ENCODE measurements at regions not wholly inside any gene's neighbourhood (a gene's known extent, or its start where the extent isn't known, plus 50 kb on each side); places are given as distances from the start of the nearest gene placed in this dataset.
"Not testable (repeated sequence)": the region's sequence is repeated elsewhere in the genome, so short reads cannot be mapped to it uniquely, and the experiment has no call there.

DNA sequence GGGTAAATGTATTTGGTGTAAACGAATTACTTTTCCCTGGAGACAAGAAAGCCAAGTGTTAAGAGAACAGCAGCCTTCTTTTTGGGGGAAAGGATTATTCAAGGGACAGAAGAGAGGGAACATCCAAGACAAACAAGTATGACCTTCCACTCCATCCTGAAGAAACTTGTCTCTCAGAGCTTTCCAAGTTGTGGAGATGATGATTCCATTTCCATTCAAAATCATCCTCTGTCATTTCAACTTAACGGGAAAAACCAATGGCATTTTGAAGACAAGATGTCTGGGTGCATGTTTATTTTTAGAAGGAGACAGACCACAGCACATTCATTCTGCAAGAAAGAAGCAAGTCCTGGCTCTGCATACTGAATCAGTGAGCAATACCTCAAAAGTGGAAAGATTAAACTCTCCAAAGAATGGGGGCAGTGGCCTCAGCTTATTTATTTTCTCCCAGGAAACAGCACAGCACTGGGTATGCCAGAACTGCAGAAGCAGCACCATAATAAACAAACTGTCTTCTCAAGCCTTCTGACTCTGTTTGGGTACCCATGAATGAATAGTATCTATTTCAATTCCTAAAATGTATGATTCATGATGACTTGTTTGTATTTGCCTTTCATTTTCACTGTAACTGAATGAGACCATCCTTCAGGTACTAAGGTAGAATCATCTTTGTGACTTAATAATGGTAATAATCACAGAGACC is 541.0 kb downstream of the RFC3 start:
- H3K4me1 Mint-ChIP-seq = no peaks in the 10 kb centered on the region
- H3K9me3 Mint-ChIP-seq = peaks cover 3 to 26% (median 12%) of the 10 kb centered on the region in 6 donors
- no peak overlapping the region for H3K4me3 Mint-ChIP-seq
- H3K36me3 Mint-ChIP-seq = no peaks in the 10 kb centered on the region
- DNase-seq = no peak
- no peak overlapping the region for H3K27ac Mint-ChIP-seq
- H3K27me3 Mint-ChIP-seq (ENCODE audit: low read depth in 3 of 3) = peaks cover 0 to 3% (median 0%) of the 10 kb centered on the region in 3 donors

DNA sequence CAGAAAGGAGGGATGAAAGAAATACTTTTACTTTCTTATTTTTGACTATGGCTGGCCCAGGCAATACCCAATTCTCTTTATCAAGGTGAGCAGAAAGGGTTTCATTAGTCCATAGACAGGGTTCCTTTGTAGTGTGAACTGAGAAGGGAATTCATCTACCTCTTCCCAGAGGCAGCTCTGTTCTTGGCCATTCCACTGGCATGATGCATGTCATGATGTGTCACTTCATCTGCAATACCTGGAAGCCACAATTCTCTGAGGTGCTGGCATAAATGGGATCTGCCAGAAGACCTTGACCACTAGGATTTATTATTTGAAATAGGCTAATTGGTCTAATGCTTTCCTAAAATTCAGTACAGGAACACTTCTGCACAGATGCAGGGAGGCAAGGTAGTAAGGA is 542.8 kb downstream of the RFC3 start:
- Mint-ChIP-seq H3K27ac (no peak overlapping the region), H3K4me3 (no peak overlapping the region), H3K36me3 (no peaks in the 10 kb centered on the region), H3K9me3 (peaks cover 3 to 20% (median 9%) of the 10 kb centered on the region in 6 donors), H3K4me1 (no peaks in the 10 kb centered on the region), H3K27me3 (ENCODE audit: low read depth in 3 of 3) (peaks cover 0 to 3% (median 0%) of the 10 kb centered on the region in 3 donors)
- no peak for DNase-seq

DNA sequence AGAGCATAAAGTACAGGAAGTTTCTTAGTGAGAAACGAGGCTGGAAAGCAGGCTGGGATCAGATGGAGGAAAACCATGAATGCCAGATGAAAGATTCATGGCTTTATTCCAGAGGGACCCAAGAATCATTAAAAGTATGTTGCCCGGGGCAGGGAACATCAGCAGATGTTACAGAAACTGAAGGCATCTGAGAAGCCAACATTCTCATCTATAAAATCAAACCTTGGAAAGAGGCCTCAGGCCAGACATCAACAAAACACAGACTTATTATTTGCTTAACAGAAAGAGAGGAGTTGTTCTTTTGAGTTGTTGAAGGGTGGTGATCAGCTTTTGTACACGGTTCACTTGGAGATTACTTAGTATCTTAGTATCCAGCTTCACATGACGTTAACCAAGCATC is 543.6 kb downstream of the RFC3 start:
- peaks cover 0 to 3% (median 0%) of the 10 kb centered on the region in 3 donors for H3K27me3 Mint-ChIP-seq (ENCODE audit: low read depth in 3 of 3)
- no peak overlapping the region for H3K27ac Mint-ChIP-seq
- no peaks in the 10 kb centered on the region for H3K36me3 Mint-ChIP-seq
- DNase-seq = no peak
- peaks cover 4 to 27% (median 8%) of the 10 kb centered on the region in 6 donors for H3K9me3 Mint-ChIP-seq
- H3K4me1 Mint-ChIP-seq = no peaks in the 10 kb centered on the region
- no peak overlapping the region for H3K4me3 Mint-ChIP-seq

DNA sequence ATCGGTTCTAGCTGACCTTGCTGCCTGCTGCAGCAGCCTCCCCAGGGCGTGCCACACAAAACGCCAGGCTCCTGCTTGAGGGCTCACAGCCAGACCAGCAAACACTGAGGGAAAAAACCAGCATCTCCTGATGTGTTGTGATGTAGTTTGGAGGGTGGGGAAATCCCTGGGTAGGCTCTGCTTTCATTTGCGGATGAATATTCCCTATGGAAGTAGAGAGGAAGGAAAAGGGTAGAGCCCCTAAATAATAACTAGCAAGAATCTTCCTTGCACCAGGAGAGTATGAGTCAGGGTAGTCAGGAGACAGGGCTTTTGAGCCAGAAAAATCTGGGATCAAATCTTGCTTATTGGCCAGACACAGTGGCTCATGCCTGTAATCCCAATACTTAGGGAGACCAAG is 545.3 kb downstream of the RFC3 start:
- peaks cover 2 to 29% (median 8%) of the 10 kb centered on the region in 6 donors for H3K9me3 Mint-ChIP-seq
- H3K27ac Mint-ChIP-seq = no peak overlapping the region
- no peaks in the 10 kb centered on the region for H3K27me3 Mint-ChIP-seq (ENCODE audit: low read depth in 3 of 3)
- no peaks in the 10 kb centered on the region for H3K36me3 Mint-ChIP-seq
- H3K4me1 Mint-ChIP-seq = no peaks in the 10 kb centered on the region
- DNase-seq = no peak
- H3K4me3 Mint-ChIP-seq = no peak overlapping the region

DNA sequence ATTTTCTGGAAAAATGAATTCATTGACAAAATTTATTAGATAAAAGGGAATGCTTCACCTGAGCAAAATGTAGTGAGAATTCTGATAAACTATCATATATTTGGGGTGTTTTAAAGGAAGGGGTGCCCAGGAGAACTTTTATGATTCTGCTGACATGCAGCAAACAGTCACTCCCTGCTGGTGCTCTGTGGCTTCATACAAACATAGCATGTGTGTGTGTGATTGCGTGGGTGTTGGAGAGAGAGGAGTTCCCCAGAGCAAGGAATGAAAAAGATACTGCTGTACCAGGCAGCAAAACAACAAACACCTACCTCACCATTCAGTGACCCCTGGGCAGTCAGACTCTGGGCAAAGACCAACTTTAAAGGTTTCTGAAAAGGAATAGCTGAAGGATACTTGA is 546.7 kb downstream of the RFC3 start:
- Mint-ChIP-seq H3K4me1 (no peaks in the 10 kb centered on the region), H3K27ac (no peak overlapping the region), H3K27me3 (ENCODE audit: low read depth in 3 of 3) (peaks cover 0 to 2% (median 0%) of the 10 kb centered on the region in 3 donors), H3K36me3 (no peaks in the 10 kb centered on the region), H3K4me3 (no peak overlapping the region), H3K9me3 (peaks cover 5 to 29% (median 9%) of the 10 kb centered on the region in 6 donors)
- no peak for DNase-seq

DNA sequence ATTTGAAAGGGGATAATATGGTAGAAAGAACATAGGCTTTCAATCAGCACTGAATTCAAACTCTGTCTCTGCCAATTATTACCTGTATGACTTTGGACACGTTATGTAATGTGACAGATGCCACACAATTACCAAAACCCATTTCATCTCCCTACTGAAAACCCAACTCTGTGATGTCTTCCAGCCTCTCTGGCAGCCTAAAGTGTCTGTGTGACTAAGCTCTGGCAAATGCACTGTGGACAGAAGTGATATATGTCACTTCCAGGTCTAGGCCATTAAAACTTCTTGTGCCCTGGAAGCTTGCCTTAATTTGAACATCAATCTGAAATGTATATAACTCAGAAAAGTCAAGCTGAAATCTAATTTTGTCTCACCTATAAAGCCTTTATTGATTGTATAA is 552.0 kb downstream of the RFC3 start:
- DNase-seq = no peak
- Mint-ChIP-seq H3K27ac (no peak overlapping the region), H3K4me1 (no peaks in the 10 kb centered on the region), H3K27me3 (ENCODE audit: low read depth in 3 of 3) (peaks cover 0 to 2% (median 1%) of the 10 kb centered on the region in 3 donors), H3K4me3 (no peak overlapping the region), H3K9me3 (peaks cover 0 to 12% (median 6%) of the 10 kb centered on the region in 6 donors), H3K36me3 (no peaks in the 10 kb centered on the region)

DNA sequence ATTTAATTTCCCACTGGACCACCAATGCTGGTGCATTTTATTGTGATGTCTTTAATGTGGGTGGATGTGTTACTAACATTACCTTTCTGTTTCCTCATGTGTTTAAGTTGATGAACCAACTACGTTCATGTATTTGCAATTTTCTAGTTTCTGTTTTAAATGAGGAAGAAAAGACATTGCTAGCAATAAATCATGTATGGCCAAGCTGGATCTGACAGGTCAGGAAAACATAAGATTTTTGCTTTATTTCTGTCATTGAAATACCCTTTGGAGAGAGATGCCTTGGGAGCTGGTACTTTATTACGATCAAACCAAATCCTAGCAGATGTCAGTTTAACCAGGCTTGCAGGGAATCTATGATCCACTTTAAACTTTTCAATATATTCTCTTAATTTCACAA is 553.2 kb downstream of the RFC3 start:
- H3K27ac Mint-ChIP-seq = no peak overlapping the region
- H3K36me3 Mint-ChIP-seq = no peaks in the 10 kb centered on the region
- H3K4me3 Mint-ChIP-seq = no peak overlapping the region
- H3K9me3 Mint-ChIP-seq = peaks cover 0 to 11% (median 6%) of the 10 kb centered on the region in 6 donors
- H3K4me1 Mint-ChIP-seq = no peaks in the 10 kb centered on the region
- H3K27me3 Mint-ChIP-seq (ENCODE audit: low read depth in 3 of 3) = peaks cover 0 to 2% (median 1%) of the 10 kb centered on the region in 3 donors
- no peak for DNase-seq

DNA sequence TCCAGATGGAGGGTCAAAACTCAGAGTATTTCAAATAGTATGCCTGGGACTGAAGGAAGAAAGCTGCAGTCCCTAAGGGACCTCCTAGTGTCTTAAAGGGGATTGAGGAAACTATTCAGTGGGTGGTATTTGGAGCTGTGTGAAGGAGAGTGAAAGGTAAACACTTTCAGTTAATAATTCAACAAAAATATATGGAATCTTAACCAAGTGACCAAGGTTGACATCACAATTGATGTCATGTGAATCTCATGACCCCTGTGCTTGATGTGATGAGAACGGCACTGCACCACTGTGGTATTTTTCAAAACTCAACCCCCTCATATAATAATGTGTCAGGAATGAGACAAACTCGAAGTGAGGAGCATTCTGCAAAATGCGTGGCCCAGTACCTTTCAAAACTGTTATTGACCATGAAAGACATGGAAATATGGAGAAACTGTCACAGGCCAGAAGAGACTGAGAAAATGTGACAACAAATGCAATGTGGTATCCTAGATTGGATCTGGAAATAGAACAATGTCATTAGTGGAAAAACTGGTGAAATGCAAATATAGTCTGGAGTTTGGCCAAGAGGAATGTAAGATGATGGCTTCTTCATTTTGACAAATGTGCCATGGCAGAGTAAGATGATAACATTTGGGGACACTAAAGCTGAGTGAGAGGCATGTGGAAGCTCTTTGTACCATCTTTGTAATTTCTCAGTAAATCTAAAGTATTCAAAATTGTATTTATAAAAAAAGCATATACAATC is 553.9 kb downstream of the RFC3 start:
- H3K36me3 Mint-ChIP-seq = no peaks in the 10 kb centered on the region
- no peaks in the 10 kb centered on the region for H3K4me1 Mint-ChIP-seq
- H3K4me3 Mint-ChIP-seq = no peak overlapping the region
- peaks cover 0 to 2% (median 1%) of the 10 kb centered on the region in 3 donors for H3K27me3 Mint-ChIP-seq (ENCODE audit: low read depth in 3 of 3)
- H3K9me3 Mint-ChIP-seq = peaks cover 4 to 7% (median 5%) of the 10 kb centered on the region in 6 donors
- no peak overlapping the region for H3K27ac Mint-ChIP-seq
- DNase-seq = no peak

DNA sequence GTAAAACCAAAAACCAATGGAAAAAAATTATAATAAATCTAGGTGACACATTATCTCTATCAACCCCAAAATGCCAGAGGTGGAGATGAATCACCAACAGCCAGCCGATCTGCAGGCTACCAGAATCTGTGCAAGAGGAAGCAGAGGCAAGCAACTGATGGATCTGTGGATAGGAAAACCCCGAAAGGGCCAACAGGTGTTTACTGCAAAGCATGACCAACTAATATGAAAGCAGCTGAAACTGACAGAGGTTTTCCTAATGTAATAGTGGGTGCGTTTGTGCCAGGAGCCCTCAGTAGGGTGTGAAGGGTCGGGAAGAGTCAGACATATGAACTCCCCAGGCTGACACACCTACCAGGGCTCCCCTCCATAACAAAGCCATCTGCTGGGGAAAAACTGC is 554.6 kb downstream of the RFC3 start:
- no peaks in the 10 kb centered on the region for H3K36me3 Mint-ChIP-seq
- no peak overlapping the region for H3K27ac Mint-ChIP-seq

DNA sequence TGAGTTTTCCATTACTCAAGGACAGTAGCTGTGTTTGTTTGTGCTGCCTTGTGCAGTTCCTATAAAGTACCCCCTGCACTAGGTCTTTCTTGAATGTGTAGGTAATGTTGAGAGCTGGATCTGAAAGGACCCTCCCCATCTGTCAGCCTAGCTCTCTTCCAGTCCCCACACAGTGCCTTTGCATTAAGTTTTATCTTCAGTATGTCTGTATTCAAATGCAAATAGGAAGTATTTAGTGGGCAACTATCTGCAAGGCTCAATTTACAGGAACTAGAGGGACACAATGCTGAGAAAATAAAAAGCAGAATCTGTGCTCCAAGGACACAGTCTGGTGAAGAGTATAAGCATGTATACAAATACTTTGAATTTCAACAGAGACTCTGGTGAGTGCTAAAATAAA is 558.5 kb downstream of the RFC3 start:
- Mint-ChIP-seq H3K4me3 (no peak overlapping the region), H3K36me3 (no peaks in the 10 kb centered on the region), H3K9me3 (peaks cover 2 to 17% (median 9%) of the 10 kb centered on the region in 6 donors), H3K4me1 (no peaks in the 10 kb centered on the region), H3K27ac (no peak overlapping the region), H3K27me3 (ENCODE audit: low read depth in 3 of 3) (peaks cover 0 to 1% (median 0%) of the 10 kb centered on the region in 3 donors)
- no peak for DNase-seq

More for the DNA sequence above, 554.6 kb downstream of the RFC3 start:
- peaks cover 4 to 7% (median 6%) of the 10 kb centered on the region in 6 donors for H3K9me3 Mint-ChIP-seq
- H3K4me1 Mint-ChIP-seq = no peaks in the 10 kb centered on the region
- H3K27me3 Mint-ChIP-seq (ENCODE audit: low read depth in 3 of 3) = peaks cover 0 to 2% (median 1%) of the 10 kb centered on the region in 3 donors
- no peak for DNase-seq
- H3K4me3 Mint-ChIP-seq = no peak overlapping the region

DNA sequence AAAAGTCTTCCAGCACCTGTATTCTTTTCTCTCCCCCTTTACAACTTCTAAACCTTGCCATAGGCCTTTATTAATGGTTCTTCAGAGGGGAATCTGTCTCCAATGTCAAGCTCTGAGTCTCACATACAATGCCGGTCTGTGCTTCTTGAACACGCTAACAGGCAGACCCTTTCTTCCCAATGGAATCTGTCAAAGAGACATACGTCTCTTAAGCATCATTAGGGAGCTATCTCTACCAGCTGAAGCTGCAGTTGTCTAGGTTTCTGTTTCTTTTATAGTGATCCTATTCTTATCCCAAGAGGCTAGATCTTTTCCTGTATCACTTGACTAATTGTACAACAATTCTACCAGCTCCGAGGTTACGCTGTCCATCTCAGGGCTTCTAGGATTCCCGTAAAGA is 560.8 kb upstream of the NBEA start:
- Mint-ChIP-seq H3K27ac (no peak overlapping the region), H3K9me3 (peaks cover 3 to 17% (median 10%) of the 10 kb centered on the region in 6 donors), H3K4me1 (no peaks in the 10 kb centered on the region), H3K36me3 (no peaks in the 10 kb centered on the region), H3K4me3 (no peak overlapping the region), H3K27me3 (ENCODE audit: low read depth in 3 of 3) (no peaks in the 10 kb centered on the region)
- DNase-seq = no peak

DNA sequence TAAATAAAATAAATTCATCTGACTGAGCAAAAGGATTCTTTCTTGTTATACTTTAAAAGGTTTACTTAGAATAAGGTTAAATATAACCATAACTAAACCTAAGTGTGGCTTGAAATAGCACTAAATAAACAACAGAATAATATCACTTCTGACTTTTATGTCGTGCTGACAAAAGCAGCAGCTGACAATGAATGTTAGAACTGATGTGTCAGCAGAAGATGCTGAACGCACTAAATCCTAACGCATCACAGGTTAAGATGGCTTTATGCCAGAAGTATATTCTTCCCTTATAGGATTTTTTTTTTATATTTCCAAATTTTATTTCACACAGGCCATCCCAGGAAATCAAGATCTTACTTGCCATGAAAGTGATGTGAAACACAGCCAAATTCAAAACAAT is 558.3 kb upstream of the NBEA start:
- no peaks in the 10 kb centered on the region for H3K36me3 Mint-ChIP-seq
- no peak overlapping the region for H3K27ac Mint-ChIP-seq
- DNase-seq = no peak
- H3K4me1 Mint-ChIP-seq = no peaks in the 10 kb centered on the region
- H3K9me3 Mint-ChIP-seq = peaks cover 3 to 16% (median 9%) of the 10 kb centered on the region in 6 donors
- H3K4me3 Mint-ChIP-seq = no peak overlapping the region
- no peaks in the 10 kb centered on the region for H3K27me3 Mint-ChIP-seq (ENCODE audit: low read depth in 3 of 3)

DNA sequence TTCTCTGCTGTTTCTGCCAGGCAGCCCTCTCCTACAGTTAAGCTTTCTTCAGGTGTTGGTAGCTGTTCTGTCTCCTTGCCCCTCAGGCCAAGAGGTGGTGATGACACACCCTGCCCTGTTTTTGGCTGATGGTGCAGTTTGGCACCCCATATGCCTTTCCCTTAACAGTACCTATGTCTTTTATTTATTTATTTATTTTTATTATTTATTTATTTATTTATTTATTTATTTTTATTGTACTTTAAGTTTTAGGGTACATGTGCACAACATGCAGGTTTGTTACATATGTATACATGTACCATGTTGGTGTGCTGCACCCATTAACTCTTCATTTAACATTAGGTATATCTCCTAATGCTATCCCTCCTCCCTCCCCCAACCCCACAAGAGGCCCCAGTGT is 555.8 kb upstream of the NBEA start:
- H3K4me3 Mint-ChIP-seq; H3K36me3 Mint-ChIP-seq; H3K4me1 Mint-ChIP-seq; H3K27me3 Mint-ChIP-seq (ENCODE audit: low read depth in 3 of 3); H3K27ac Mint-ChIP-seq; DNase-seq: not testable (repeated sequence)
- peaks cover 4 to 21% (median 9%) of the 10 kb centered on the region in 6 donors for H3K9me3 Mint-ChIP-seq

DNA sequence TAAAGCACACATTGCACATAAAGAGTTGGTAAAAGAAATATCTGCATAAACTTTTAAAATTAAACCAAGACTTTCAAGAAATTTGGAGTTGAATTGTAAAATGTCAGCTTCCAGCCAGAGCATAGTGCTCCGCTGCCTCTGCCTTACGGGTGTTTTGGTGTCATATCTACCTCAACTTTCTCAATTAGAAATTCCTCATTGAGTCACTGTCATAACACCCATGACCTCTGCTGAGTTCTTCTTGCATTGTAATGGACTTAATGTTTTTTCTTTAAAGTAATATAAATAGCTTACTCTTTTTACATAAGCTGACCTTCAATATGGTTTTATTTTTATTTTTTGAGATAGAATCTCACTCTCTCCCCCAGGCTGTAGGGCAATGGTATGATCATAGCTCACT is 551.0 kb upstream of the NBEA start:
- no peaks in the 10 kb centered on the region for H3K27me3 Mint-ChIP-seq (ENCODE audit: low read depth in 3 of 3)
- H3K27ac Mint-ChIP-seq = no peak overlapping the region
- H3K4me3 Mint-ChIP-seq = no peak overlapping the region
- no peaks in the 10 kb centered on the region for H3K4me1 Mint-ChIP-seq
- peaks cover 6 to 47% (median 17%) of the 10 kb centered on the region in 6 donors for H3K9me3 Mint-ChIP-seq
- no peak for DNase-seq
- peaks cover 0 to 4% (median 0%) of the 10 kb centered on the region in 3 donors for H3K36me3 Mint-ChIP-seq

Data from immature natural killer cell (primary cell).